Caco-2 (cell line): ENCODE measurements at regions not wholly inside any gene's neighbourhood (a gene's known extent, or its start where the extent isn't known, plus 50 kb on each side); places are given as distances from the start of the nearest gene placed in this dataset.
A peak's percentile ranks its signal among the peaks of the same experiment; 100 is the strongest.

ENCODE experiments used
- BruUV-seq: library from RNA; stranded (reverse); fragments of 400-500 nt; replicated peaks from 2 replicates; lab custom pipeline; 2021; lab: Mats Ljungman, UMichigan
- CTCF ChIA-PET: fragments of 300-600 bp; sonication (Branson Sonifier 250); formaldehyde crosslinking; loops from one replicate; lab custom pipeline; 2022; ENCODE audit warnings: antibody characterized with exemption; lab: Charles Lee
- POLR2A ChIA-PET: fragments of 300-600 bp; sonication (Branson Sonifier 250); formaldehyde crosslinking; loops from one replicate; lab custom pipeline; 2022; ENCODE audit warnings: antibody characterized with exemption; lab: Charles Lee
- DNase-seq, 2 experiments: peaks; one replicate each; pipeline versions ENCODE4 v3.0.0 to v3.0.0-alpha.2; 2020 to 2022
- H3K27me3 ChIP-seq: replicated peaks from 2 replicates; pipeline ENCODE4 v1.6.0; 2011; ENCODE audit warnings: low read length; ENCODE audit not compliant: control insufficient read depth, insufficient read depth
- H3K36me3 ChIP-seq: 2 replicates; pipeline ENCODE4 v1.5.1; 2011; ENCODE audit warnings: low read length; ENCODE audit not compliant: control insufficient read depth, insufficient read depth
- H3K4me1 ChIP-seq: fragments of 250-450 bp; sonication (Bioruptor Pico); 2 replicates; pipeline ENCODE4 v1.5.1; 2020; ENCODE audit warnings: mild to moderate bottlenecking
- H3K4me3 ChIP-seq: 2 replicates; pipeline ENCODE4 v1.5.1; 2011; ENCODE audit warnings: low read depth, mild to moderate bottlenecking, control low read depth, low read length
- H3K9me3 ChIP-seq: fragments of 250-450 bp; sonication (Bioruptor Pico); 2 replicates; pipeline ENCODE4 v1.5.1; 2020; ENCODE audit warnings: mild to moderate bottlenecking, moderate library complexity
- H3K27ac Mint-ChIP-seq: one replicate; pipeline ENCODE4 v1.8.0; 2022; ENCODE audit warnings: mixed read lengths; ENCODE audit not compliant: unreplicated experiment
- H3K27me3 Mint-ChIP-seq: one replicate; pipeline ENCODE4 v1.8.0; 2022; ENCODE audit warnings: mixed read lengths; ENCODE audit not compliant: insufficient read depth, unreplicated experiment
- H3K36me3 Mint-ChIP-seq: one replicate; pipeline ENCODE4 v1.8.0; 2022; ENCODE audit warnings: mild to moderate bottlenecking, mixed read lengths; ENCODE audit not compliant: insufficient read depth, unreplicated experiment
- H3K4me1 Mint-ChIP-seq: one replicate; pipeline ENCODE4 v1.8.0; 2022; ENCODE audit warnings: low read depth, mixed read lengths; ENCODE audit not compliant: unreplicated experiment
- H3K4me3 Mint-ChIP-seq: one replicate; pipeline ENCODE4 v1.8.0; 2022; ENCODE audit warnings: mild to moderate bottlenecking, moderate library complexity, mixed read lengths; ENCODE audit not compliant: unreplicated experiment
- H3K9me3 Mint-ChIP-seq: one replicate; pipeline ENCODE4 v1.8.0; 2022; ENCODE audit warnings: mixed read lengths; ENCODE audit not compliant: unreplicated experiment
- CTCF ChIP-seq, 2 experiments: fragments of 200-600 bp in 1 of 2; IDR thresholded peaks; 1 replicate in 1 of 2; 2 replicates in 1 of 2; pipeline versions ENCODE4 v1.5.1 to v1.8.0; 2011 to 2022; ENCODE audit warnings: antibody characterized with exemption in 1 of 2, control low read depth in 1 of 2, inconsistent platforms in 1 of 2, low read depth in 1 of 2, low read length in 1 of 2, mild to moderate bottlenecking in 1 of 2, moderate library complexity in 1 of 2; ENCODE audit not compliant: insufficient read depth in 1 of 2, severe bottlenecking in 1 of 2, unreplicated experiment in 1 of 2
- intact Hi-C: fragments of 100-400 bp; cut with micrococcal nuclease; formaldehyde crosslinking; loops from one replicate; pipeline ENCODE4 v1.10.0; 2022; ENCODE audit not compliant: unreplicated experiment

GRCh38 chr5:142213077-142213476, 104.5 kb downstream of the NDFIP1 start:
- BruUV-seq: no TSS peak
- no peaks in the 10 kb centered on the region for H3K9me3 ChIP-seq
- no peaks in the 10 kb centered on the region for H3K27me3 ChIP-seq
- DNase-seq: no peak
- ChIA-PET CTCF (no interaction called here), POLR2A (no interaction called here)
- no peak for TF ChIP-seq CTCF (IDR thresholded peaks at IDR 0.05; ENCODE audit: insufficient read depth in 1 of 2, low read depth in 1 of 2, low read length in 1 of 2, severe bottlenecking in 1 of 2, unreplicated experiment in 1 of 2)
- intact Hi-C loops: no loop called here
- H3K27me3 Mint-ChIP-seq: no peaks in the 10 kb centered on the region
- H3K27ac Mint-ChIP-seq: no peak overlapping the region
- H3K4me3 Mint-ChIP-seq: no peak overlapping the region
- H3K4me1 ChIP-seq: peaks cover 22% of the 10 kb centered on the region
- peaks cover 16% of the 10 kb centered on the region for H3K4me1 Mint-ChIP-seq
- H3K4me3 ChIP-seq: no peak overlapping the region
- H3K9me3 Mint-ChIP-seq: no peaks in the 10 kb centered on the region
- no peaks in the 10 kb centered on the region for H3K36me3 ChIP-seq
- H3K36me3 Mint-ChIP-seq: no peaks in the 10 kb centered on the region

GRCh38 chr5:142211918-142212317, 103.3 kb downstream of the NDFIP1 start:
- peaks cover 10% of the 10 kb centered on the region for H3K4me1 Mint-ChIP-seq
- no peak for DNase-seq
- Histone ChIP-seq H3K27me3 (no peaks in the 10 kb centered on the region), H3K9me3 (no peaks in the 10 kb centered on the region), H3K4me1 (peaks cover 18% of the 10 kb centered on the region), H3K36me3 (no peaks in the 10 kb centered on the region), H3K4me3 (no peak overlapping the region)
- CTCF ChIA-PET: interaction anchor here (1.2 kb wide), 1 partner anchor 25 kb away, joined by 3 read pairs; no protein-coding TSS in a partner anchor
- intact Hi-C loops: no loop called here
- no peak overlapping the region for H3K4me3 Mint-ChIP-seq
- no peaks in the 10 kb centered on the region for H3K27me3 Mint-ChIP-seq
- POLR2A ChIA-PET: no interaction called here
- H3K9me3 Mint-ChIP-seq: no peaks in the 10 kb centered on the region
- no TSS peak for BruUV-seq
- TF ChIP-seq CTCF (IDR thresholded peaks at IDR 0.05; ENCODE audit: insufficient read depth in 1 of 2, low read depth in 1 of 2, low read length in 1 of 2, severe bottlenecking in 1 of 2, unreplicated experiment in 1 of 2): no peak
- peak overlapping the region; percentile 18 for H3K27ac Mint-ChIP-seq
- no peaks in the 10 kb centered on the region for H3K36me3 Mint-ChIP-seq

GRCh38 chr5:142210864-142211412, 102.4 kb downstream of the NDFIP1 start:
- no peaks in the 10 kb centered on the region for H3K27me3 Mint-ChIP-seq
- no peaks in the 10 kb centered on the region for H3K9me3 ChIP-seq
- TF ChIP-seq CTCF (IDR thresholded peaks at IDR 0.05; ENCODE audit: insufficient read depth in 1 of 2, low read depth in 1 of 2, low read length in 1 of 2, severe bottlenecking in 1 of 2, unreplicated experiment in 1 of 2): no peak
- H3K36me3 ChIP-seq: no peaks in the 10 kb centered on the region
- H3K4me1 ChIP-seq: peaks cover 9% of the 10 kb centered on the region
- no peak for DNase-seq
- H3K4me3 Mint-ChIP-seq: no peak overlapping the region
- no peak overlapping the region for H3K27ac Mint-ChIP-seq
- no peak overlapping the region for H3K4me3 ChIP-seq
- intact Hi-C loops: no loop called here
- CTCF ChIA-PET: interaction anchor here (1.2 kb wide), 1 partner anchor 24 kb away, joined by 3 read pairs; no protein-coding TSS in a partner anchor
- H3K4me1 Mint-ChIP-seq: peaks cover under 1% of the 10 kb centered on the region
- POLR2A ChIA-PET: no interaction called here
- H3K36me3 Mint-ChIP-seq: no peaks in the 10 kb centered on the region
- H3K27me3 ChIP-seq: no peaks in the 10 kb centered on the region
- BruUV-seq: no TSS peak
- H3K9me3 Mint-ChIP-seq: no peaks in the 10 kb centered on the region
